MM.1S (cell line): ENCODE measurements at regions not wholly inside any gene's neighbourhood (a gene's known extent, or its start where the extent isn't known, plus 50 kb on each side); places are given as distances from the start of the nearest gene placed in this dataset.

Experiments
- EZH2phosphoT487 ChIP-seq: fragments of 300-600 bp; sonication (generic); IDR thresholded peaks from 2 replicates; pipeline ENCODE4 v1.6.1; 2018; ENCODE audit warnings: antibody characterized with exemption, low read length
- TF ChIP-seq, protein P1 (sequence below): fragments of 300-600 bp; sonication (generic); IDR thresholded peaks from 2 replicates; pipeline ENCODE4 v1.5.1; 2016; ENCODE audit warnings: antibody characterized with exemption, low read length, mixed read lengths

DNA sequence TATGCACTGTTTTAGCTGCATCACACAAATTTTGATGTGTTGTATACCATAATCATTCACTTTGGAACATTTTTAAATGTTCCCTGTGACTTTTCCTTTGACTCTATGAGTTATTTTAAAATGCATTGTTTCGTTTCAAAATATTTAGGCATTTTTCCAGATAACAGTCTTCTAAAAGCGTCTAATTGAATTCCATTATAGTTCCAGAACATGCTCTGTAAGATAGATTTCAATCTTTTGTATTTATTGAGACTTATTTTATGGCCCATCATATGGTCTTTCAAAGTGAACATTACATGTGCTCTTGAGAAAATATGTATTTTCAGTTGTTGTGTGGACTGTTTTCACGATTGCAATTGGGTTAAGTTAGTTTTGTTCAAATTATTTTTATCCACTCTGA lies 98.7 kb upstream of the ARHGAP5 start:
- TF ChIP-seq EZH2phosphoT487 = no peak
- TF ChIP-seq, protein P1, sequence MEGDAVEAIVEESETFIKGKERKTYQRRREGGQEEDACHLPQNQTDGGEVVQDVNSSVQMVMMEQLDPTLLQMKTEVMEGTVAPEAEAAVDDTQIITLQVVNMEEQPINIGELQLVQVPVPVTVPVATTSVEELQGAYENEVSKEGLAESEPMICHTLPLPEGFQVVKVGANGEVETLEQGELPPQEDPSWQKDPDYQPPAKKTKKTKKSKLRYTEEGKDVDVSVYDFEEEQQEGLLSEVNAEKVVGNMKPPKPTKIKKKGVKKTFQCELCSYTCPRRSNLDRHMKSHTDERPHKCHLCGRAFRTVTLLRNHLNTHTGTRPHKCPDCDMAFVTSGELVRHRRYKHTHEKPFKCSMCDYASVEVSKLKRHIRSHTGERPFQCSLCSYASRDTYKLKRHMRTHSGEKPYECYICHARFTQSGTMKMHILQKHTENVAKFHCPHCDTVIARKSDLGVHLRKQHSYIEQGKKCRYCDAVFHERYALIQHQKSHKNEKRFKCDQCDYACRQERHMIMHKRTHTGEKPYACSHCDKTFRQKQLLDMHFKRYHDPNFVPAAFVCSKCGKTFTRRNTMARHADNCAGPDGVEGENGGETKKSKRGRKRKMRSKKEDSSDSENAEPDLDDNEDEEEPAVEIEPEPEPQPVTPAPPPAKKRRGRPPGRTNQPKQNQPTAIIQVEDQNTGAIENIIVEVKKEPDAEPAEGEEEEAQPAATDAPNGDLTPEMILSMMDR = no peak
